ENCODE measurements at regions not wholly inside any gene's neighbourhood (a gene's known extent, or its start where the extent isn't known, plus 50 kb on each side); places are given as distances from the start of the nearest gene placed in this dataset.

DNA sequence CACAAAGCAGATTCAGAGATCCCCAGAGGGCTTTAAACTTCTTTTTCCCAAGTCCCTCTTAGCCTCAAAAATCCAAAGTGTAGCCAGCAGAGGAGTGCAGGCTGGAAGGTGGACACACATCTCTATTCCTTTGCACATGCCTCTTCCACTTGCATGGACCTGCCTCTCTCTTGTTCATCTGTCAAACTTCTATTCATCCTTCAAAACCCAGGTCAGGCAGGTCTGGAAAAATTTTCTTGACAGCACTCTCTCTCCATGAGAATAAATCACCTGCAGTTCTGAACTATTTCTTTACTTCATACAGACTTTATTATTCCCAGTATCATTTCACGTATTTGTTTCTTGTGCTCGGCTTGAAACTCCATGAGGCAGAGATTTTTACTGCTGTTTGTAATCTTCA is 127.5 kb downstream of the SS18 start:
- DNase-seq = no peak

DNA sequence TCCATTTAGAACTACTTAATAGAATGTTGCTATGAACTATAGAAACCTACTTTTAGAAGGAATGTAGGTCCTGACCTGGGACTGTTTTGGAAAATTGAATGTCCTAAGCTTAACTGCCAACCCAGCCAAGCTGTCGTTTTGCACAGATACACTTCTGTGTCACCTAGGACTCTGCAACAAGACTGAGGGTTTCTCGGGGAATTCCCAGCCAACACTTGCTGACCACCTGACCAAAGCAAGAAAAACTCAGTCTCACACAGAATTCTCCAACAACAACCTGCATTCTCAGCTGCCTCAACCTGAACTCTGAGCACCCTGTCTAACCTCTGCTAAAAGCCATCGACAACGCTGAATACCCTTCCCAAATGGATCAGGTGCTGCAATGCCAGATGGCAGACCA is 128.2 kb downstream of the SS18 start:
- DNase-seq = no peak

DNA sequence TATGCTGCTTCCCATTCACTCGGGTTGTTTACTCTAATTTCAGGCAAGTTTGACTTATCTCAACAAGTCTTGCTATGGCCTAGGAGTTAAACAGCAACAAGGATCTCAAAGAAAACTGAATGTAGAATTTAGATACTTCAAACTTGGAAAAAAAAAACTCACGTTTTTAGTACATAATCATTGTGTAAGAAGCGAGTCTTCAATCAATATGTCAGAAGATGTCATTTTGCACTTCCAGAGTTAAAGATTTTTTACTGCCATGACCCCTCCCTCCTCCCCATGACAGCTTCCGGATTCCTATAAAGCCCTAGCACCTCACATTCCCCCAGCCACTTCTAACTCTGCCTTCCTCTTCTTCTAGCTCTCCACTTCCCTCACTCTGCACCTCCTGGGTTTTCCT is 133.4 kb downstream of the SS18 start:
- DNase-seq = no peak

DNA sequence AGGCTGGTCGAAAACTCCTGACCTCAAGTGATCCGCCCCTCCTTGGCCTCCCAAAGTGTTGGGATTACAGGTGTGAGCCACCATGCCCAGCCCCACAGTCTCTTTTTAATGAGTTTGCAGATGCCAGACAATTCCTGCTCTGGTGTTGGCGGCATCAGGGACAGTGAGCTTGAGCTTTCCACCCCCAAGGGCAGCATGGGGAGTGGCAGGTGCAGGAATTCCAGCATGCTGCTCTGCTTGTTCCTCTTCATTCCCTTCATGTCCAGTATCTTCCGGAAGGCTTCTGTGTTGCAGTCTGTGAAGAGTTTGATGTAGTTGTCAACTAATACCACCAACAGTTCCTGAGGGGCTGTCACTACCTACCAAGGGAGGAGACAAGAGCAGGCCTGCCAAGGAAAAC is 137.3 kb downstream of the SS18 start:
- no peak for DNase-seq

DNA sequence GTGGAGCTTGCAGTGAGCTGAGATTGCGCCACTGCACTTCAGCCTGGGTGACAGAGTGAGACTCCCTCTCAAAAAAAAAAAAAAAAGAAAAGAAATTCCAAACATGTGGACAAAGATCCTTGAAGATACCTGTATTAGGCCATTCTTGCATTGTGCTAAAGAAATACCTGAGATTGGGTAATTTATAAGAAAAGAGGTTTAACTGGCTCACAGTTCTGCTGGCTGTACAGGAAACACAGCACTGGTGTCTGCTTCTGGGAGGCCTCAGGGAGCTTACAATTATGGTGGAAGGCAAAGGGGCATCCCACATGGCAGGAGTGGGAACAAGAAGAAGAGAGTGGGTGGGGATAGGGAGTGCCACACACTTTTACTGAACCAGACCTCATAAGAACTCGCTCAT is 140.1 kb downstream of the SS18 start:
- DNase-seq = no peak

DNA sequence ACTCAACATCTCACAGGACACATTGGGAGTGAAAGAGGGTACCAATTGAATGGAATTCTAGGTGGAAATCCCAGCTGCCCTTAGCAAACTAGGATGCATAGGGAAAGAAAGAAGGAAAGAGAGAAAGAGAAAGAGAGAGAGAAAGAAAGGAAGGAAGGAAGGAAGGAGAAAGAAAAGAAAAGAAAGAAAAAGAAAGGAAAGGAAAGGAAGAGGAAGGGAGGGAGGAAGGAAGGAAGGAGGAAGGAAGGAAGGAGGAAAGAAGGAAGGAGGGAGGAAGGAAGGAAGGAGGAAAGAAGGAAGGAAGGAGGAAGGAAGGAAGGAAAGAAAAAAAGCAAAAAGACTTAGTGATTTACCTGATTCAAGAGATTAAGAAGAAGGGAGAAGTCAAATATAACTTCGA is 143.9 kb downstream of the SS18 start:
- DNase-seq = no peak

DNA sequence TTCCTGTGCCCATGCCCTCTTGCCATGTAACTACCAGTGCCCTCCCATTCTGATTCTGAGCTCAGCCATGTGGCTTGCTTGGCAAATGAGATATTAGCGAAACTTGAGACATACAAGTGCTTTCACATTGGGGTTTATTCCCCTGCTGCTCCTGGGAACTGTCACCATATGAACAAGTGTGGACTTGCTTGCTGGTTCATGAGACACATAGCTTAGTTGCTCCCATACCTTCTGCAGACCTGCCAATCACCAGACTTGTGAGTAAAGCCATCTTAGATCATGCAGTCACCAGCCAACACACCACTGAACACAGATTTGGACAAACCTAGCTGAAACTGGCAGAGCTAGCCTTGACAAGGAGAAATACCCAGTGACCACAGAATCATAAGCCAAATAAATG is 155.1 kb downstream of the SS18 start:
- DNase-seq = no peak

DNA sequence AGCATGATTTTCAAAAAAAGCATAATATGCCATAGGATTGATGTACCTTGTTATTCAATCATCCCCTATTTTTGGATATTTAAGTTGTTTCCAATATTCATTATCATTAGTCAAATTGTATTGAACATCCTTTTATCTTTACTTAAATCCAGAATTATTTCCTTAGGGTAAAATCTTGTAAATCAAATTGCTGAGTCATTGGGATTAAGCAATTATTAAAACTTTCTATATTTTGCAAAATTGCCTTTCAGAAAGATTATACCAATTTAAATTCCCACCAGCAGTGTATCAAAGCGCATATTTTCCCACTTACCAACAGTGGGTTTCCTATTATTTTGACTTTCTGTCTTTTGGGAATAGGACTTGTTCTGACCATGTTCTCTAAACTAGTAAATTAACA is 159.3 kb downstream of the SS18 start:
- no peak for DNase-seq

DNA sequence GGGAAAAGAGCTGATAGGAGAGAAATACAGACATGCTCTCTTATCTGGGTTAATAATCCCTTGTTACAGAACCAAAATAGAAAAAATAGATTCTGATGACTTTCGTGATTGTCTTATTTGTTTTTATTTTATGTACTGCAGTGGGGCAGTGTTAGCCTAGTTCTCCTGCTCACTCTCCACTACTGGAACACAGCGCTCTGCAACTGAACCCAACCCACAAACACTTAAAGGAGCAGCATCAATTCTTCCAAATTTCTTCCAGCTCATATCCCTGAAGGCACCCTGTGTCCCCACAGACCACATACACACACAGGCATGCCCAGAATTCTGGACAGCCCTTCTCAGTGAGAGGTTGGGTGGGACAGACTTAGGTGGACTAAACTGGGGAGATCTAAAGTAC is 160.6 kb downstream of the SS18 start:
- no peak for DNase-seq

DNA sequence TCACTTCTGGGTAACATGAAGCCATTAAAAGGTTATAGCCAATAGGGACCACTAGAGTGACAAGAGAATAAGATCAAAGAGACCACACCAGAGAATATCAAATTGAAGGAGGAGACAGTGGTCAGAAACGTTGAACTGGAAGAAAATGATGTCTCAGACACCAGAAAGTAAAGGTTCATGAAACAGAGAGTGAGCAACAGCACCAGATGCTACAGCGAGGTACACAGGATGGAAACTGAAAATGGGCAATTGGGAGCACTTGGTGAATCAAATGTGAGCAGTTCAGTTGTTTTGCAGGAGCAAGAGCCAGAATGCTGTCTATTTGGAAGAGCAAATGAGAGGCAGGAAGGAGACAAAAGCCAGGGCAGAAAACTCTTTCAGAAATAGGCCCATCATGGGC is 162.6 kb downstream of the SS18 start:
- no peak for DNase-seq

DNA sequence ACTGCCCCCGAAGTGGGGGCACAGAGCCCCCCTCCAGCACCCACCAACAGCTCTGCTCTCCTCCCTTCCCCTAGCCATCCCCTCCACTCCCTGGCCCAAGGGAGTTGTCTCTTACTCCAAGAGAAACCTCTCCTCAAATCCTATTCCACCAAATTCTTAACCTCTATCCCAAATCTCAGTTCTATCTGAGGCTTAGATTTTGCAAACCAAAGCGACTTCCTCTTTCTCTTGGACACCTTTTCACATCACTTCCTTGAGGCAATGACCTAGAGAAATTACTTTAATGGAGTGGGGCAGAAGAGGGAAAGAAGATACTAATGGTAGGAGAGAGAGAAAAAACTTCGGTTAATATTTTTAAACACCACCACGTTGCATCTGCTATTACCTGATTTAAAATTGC is 167.2 kb downstream of the SS18 start:
- DNase-seq = no peak

DNA sequence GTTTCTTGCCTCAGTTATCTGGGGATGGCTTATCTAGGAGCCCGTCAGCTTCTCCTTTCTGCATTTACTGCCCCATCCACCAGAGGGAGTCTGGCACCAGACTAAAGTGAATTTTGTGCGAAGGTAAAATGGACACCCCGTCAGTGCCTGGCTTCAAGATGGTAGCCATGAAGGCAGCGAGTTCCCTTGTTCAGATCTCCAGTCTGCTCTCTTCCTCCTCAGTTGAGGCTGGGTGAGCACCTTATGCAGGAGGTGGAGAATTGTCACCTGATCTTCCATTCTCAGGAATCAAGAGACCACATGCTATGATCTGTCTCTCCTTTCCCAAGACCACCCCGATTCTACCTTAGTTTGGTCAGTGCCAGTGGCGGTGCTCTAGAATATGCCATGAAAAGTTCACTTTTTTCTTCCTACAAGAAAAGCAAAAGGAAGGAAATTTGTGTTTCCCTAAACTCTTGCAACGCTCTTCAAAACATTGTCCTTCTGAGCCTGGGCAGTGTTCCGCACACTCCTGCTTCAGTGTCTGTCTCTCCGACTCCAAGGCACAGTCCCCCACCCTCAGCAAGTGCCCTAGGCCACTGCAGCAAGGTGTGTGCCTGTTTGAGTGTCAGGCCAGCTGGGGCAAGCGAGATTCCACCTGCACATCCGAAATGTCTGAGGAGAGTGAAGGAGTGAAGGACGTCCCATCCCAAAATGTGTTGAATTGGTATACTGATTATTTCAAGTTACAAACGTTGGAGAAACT is 168.6 kb downstream of the SS18 start:
- peak; percentile 25 to 52 for DNase-seq

DNA sequence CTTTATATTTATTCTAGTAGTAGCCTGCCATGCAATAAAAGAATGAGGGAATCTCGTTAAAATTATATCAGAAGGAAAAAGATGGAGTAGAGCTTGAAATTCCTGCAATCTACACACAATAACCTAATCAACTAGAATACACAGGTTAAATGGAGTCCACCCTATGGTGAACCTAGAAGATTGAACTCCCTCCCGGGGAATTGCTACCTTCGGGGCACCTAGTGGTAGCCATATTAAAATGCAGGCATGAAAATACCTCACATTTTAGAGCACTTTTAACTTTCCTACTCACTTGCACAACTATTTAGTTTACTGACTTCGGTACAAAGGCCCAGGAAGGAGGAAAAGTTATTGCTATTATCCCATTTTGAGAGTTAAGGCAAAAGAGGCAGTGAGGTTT is 174.5 kb downstream of the SS18 start:
- no peak for DNase-seq

DNA sequence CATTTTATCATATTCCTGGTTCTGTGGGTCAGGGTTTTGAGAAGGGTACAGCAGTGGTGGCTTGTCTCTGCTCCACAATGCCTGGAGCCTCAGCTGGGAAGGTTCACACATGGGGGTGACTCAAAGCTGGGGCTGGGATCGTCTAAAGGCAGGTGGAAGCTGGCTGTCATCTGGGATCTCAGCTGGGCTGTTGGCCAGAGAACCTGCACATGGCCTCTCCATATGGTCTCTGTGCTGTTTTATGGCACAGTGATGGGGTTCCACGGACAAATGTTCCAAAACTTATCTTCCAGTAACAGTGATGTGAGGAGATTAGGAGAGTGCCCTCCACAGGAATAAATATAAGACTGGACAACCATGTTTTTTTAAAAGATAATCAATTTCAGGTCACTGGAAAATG is 191.4 kb downstream of the SS18 start:
- DNase-seq = no peak

DNA sequence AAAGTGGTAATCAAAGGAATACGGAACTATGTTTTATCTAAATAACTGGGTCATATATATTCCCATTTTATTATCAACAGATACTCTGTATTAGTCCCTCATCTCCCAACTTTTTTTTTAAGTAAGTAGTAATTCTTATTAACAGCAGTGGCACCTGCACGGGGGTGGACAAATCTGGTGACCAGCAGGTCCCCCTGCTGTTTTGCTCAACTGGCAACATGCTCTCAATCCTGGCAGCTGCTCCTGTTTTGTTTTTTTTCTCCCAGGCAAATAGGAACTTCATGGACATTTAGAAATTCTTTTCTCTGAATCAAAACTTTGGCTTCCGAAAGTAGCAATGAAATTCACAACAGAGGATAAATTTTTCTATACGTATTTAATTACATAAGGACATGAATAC is 193.5 kb downstream of the SS18 start:
- DNase-seq = no peak

DNA sequence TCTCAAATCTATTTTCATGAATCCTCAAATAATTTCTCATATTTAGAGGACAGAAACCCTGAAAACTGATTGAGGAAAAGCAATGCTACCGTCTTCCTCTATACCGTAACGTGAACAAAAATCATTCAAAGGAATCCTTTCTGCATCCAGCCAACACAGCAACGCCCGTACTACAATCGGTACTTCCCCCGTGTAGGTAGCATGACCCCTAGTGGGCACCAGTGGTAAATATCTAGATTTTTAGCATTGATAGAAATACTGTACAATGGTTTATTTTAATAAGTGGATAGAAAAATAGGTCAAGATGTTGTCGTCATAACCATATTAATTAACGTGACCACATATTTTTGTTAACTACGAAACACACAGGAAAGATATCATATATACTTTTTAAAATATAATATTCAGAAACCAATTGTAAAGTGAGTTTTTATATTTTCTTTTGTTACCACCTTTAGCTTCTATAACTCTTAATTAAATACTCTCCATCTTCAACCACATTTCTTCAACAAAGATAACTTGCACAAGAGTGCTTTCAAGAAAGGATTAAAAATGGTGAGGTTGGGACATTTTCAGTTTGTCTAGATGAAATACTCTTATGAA is 194.1 kb downstream of the SS18 start:
- peak in 1 of 2 donors; percentile 28 for DNase-seq

DNA sequence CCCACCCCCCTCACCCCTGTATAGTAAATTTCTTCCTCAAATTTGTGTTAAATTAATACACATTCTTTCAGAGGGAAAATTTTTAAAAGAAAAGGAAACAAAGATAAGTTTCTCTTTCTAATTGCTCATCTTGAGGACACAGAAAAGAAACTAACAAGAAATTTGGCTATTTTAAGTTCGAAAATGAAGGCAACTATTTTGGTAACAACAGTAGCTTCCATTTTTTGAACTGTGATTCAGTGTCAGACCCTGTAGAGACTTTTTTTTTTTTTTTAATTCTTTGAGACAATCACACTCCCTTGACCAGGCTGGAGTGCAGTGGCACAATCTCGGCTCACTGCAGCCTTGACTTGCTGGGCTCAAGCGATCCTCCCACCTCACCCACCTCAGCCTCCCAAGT is 194.9 kb downstream of the SS18 start:
- no peak for DNase-seq

DNA sequence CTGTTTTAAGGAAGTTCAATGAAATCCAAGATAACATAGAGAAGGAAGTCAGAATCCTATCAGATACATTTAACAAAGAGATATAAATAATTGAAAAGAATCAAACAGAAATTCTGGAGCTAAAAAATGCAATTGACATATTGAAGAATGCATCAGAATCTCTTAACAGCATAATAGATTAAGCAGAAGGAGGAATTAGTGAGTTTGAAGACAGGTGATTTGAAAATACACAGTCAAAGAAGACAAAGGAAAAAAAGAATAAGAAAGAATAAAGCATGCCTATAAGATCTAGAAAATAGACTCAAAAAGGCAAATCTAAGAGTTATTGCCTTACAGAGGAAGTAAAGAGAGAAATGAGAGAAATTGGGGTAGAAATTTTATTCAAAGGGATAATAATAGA is 204.1 kb downstream of the SS18 start:
- no peak for DNase-seq

DNA sequence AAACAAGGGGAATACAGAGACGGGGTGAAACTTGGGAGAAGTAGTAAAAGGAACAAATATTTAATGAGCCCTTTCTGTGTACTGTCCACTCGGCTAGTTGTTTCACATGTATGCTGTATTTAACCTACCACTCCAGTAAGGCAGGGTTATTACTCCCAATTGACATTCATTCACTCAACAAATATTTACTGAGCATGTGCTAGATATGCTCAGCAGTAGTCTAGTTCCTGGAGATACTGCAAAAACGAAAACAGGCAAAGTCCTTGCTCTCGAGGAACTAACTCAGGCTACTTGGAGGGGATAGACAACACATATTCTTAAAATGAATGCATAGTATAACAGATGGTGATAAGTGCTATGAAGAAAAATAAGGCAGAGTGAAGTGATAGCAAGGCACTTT is 207.3 kb downstream of the SS18 start:
- DNase-seq = no peak

DNA sequence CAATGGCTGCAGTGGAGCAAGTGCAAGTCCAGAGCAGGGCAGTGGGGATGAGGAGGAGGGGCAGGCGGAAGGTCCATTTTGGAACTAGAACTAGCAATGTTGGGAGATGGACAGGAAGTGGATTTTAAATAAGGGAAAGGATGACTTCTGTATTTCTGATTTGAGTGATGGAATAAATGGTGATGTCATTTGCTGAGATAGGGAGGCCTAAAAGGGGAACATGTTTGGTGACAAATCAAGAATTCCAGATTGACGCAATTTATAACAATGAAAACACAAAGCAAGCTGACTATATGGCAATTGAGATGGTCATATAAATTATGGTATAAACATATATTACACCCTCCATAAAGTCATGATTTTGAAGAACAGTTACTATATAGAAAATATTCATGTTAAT is 209.3 kb downstream of the SS18 start:
- no peak for DNase-seq

DNA sequence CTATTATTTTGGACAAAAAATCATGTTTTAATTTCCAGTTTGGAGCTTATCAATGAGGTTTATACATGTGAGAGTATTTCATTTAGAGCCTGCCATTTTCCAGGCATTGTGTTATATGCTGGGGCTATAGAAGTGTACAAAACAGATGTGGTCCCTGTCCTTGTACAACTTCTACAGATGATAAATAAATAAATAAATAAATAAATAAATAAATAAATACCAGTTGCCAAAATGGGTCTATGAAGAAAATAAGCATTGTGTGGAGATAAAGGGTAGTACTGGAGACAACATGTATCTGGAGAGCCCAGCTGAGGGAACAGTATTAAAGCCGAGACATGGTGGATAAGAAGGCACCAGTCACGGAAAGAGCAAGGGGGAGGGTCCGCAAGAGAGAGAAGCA is 210.0 kb downstream of the SS18 start:
- no peak for DNase-seq

DNA sequence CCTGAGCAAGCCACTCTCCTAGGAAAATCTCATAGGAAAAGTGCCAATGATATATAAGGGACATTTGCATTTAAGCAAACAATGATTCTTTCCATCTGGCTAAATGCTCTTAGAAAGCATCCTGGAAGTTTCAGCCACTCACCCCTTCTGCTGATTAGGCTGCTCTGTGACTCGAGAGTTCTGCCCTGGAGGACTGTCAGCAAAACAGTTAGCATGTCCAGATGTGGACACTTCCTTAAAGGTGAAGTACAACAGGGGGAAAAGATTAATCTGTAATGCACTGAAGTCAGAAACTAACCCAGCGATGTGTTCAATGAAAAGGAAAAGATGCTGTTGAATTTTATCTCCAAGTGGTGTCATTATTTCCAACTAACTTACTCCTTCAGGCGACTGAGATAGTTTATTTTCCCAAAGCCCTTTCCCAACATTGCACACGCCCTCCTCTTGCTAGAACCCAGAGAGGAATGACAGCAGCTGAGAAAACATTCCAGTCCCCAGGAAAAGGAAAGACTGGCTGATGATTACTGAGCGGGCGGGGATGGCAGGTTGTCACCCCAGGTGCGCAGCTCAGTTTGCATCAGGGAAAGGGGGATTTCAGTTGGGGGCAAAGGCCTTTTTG is 214.0 kb downstream of the SS18 start:
- no peak for DNase-seq

DNA sequence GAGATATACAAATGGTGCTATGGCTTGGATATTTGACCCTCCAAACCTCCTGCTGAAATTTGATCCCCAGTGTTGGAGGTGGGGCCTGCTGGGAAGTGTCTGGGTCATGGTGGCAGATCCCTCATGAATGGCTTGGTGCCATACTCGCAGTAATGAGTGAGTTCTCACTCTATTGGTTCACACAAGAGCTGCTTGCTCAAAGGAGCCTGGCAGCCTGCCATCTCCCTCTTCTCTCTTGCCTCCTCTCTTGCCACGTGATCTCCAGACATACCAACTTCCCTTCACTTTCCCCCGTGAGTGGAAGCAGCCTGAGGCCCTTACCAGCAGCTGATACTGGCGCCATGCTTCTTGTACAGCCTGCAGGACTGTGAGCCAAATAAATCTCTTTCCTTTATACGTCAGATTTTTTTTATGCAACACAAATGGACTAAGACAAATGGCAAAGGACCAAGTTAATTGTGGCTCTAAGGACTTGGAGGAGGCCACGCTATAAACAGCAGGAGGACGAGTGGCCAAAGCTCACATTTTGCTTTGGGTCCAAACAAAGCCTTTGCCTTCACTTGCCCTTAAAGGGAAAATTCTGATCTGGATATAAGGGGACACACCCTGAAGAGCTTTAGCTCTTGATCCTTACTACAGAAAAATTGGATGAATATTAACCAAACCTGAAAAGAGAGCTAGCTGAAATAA is 214.7 kb downstream of the SS18 start:
- no peak for DNase-seq

DNA sequence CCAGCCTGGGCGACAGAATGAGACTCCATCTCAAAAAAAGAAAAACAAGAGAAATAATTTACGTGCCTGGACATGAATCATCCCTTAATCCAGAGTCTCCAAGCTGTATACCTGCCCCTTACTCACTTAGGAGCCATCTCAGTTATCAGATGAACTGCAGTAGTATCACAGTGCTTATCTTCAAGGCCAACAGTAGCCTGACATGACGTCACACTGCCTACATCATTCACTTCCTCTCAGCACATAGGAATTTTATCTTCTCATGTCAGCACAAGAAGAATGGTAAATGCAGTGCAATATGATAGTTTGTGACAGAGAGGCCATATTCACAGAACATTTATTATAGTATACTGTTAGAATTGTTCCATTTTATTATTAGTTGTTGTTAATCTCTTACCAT is 216.6 kb downstream of the SS18 start:
- DNase-seq = no peak
